Caco-2 (cell line): ENCODE measurements at regions not wholly inside any gene's neighbourhood (a gene's known extent, or its start where the extent isn't known, plus 50 kb on each side); places are given as distances from the start of the nearest gene placed in this dataset.

Experiments
- BruUV-seq: library from RNA; stranded (reverse); fragments of 400-500 nt; replicated peaks from 2 replicates; lab custom pipeline; 2021; lab: Mats Ljungman, UMichigan
- CTCF ChIA-PET: fragments of 300-600 bp; sonication (Branson Sonifier 250); formaldehyde crosslinking; loops from one replicate; lab custom pipeline; 2022; ENCODE audit warnings: antibody characterized with exemption; lab: Charles Lee
- POLR2A ChIA-PET: fragments of 300-600 bp; sonication (Branson Sonifier 250); formaldehyde crosslinking; loops from one replicate; lab custom pipeline; 2022; ENCODE audit warnings: antibody characterized with exemption; lab: Charles Lee
- DNase-seq, 2 experiments: peaks; one replicate each; pipeline versions ENCODE4 v3.0.0 to v3.0.0-alpha.2; 2020 to 2022
- H3K27me3 ChIP-seq: replicated peaks from 2 replicates; pipeline ENCODE4 v1.6.0; 2011; ENCODE audit warnings: low read length; ENCODE audit not compliant: control insufficient read depth, insufficient read depth
- H3K36me3 ChIP-seq: 2 replicates; pipeline ENCODE4 v1.5.1; 2011; ENCODE audit warnings: low read length; ENCODE audit not compliant: control insufficient read depth, insufficient read depth
- H3K4me1 ChIP-seq: fragments of 250-450 bp; sonication (Bioruptor Pico); 2 replicates; pipeline ENCODE4 v1.5.1; 2020; ENCODE audit warnings: mild to moderate bottlenecking
- H3K4me3 ChIP-seq: 2 replicates; pipeline ENCODE4 v1.5.1; 2011; ENCODE audit warnings: low read depth, mild to moderate bottlenecking, control low read depth, low read length
- H3K9me3 ChIP-seq: fragments of 250-450 bp; sonication (Bioruptor Pico); 2 replicates; pipeline ENCODE4 v1.5.1; 2020; ENCODE audit warnings: mild to moderate bottlenecking, moderate library complexity
- H3K27ac Mint-ChIP-seq: one replicate; pipeline ENCODE4 v1.8.0; 2022; ENCODE audit warnings: mixed read lengths; ENCODE audit not compliant: unreplicated experiment
- H3K27me3 Mint-ChIP-seq: one replicate; pipeline ENCODE4 v1.8.0; 2022; ENCODE audit warnings: mixed read lengths; ENCODE audit not compliant: insufficient read depth, unreplicated experiment
- H3K36me3 Mint-ChIP-seq: one replicate; pipeline ENCODE4 v1.8.0; 2022; ENCODE audit warnings: mild to moderate bottlenecking, mixed read lengths; ENCODE audit not compliant: insufficient read depth, unreplicated experiment
- H3K4me1 Mint-ChIP-seq: one replicate; pipeline ENCODE4 v1.8.0; 2022; ENCODE audit warnings: low read depth, mixed read lengths; ENCODE audit not compliant: unreplicated experiment
- H3K4me3 Mint-ChIP-seq: one replicate; pipeline ENCODE4 v1.8.0; 2022; ENCODE audit warnings: mild to moderate bottlenecking, moderate library complexity, mixed read lengths; ENCODE audit not compliant: unreplicated experiment
- H3K9me3 Mint-ChIP-seq: one replicate; pipeline ENCODE4 v1.8.0; 2022; ENCODE audit warnings: mixed read lengths; ENCODE audit not compliant: unreplicated experiment
- intact Hi-C: fragments of 100-400 bp; cut with micrococcal nuclease; formaldehyde crosslinking; loops from one replicate; pipeline ENCODE4 v1.10.0; 2022; ENCODE audit not compliant: unreplicated experiment
- TF ChIP-seq, protein P1 (sequence below), 2 experiments: fragments of 200-600 bp in 1 of 2; IDR thresholded peaks; 1 replicate in 1 of 2; 2 replicates in 1 of 2; pipeline versions ENCODE4 v1.5.1 to v1.8.0; 2011 to 2022; ENCODE audit warnings: antibody characterized with exemption in 1 of 2, control low read depth in 1 of 2, inconsistent platforms in 1 of 2, low read depth in 1 of 2, low read length in 1 of 2, mild to moderate bottlenecking in 1 of 2, moderate library complexity in 1 of 2; ENCODE audit not compliant: insufficient read depth in 1 of 2, severe bottlenecking in 1 of 2, unreplicated experiment in 1 of 2

DNA sequence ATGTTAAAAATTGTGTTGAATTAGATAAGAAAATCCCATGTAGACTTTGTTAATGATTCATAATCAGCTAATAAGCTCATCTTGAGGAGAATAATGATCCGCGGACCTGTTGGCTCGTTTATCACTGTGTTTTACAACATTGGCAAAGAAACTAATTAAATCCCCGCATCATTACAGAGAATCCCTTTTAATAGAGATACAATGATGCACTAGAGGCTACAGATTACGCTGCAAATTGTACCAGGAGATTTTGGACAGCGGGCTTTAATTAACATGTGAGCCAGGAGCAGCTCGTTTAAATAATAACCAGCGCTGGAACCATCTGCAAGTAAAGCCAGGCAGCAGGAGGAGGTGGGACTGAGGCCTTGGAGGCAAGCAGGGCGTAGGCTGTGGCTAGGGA lies 280.3 kb upstream of the POU3F1 start:
- Mint-ChIP-seq H3K36me3 (no peaks in the 10 kb centered on the region), H3K27ac (no peak overlapping the region), H3K27me3 (peaks cover 13% of the 10 kb centered on the region), H3K9me3 (no peaks in the 10 kb centered on the region), H3K4me3 (no peak overlapping the region), H3K4me1 (no peaks in the 10 kb centered on the region)
- intact Hi-C loops, result no loop called here
- TF ChIP-seq, protein P1, sequence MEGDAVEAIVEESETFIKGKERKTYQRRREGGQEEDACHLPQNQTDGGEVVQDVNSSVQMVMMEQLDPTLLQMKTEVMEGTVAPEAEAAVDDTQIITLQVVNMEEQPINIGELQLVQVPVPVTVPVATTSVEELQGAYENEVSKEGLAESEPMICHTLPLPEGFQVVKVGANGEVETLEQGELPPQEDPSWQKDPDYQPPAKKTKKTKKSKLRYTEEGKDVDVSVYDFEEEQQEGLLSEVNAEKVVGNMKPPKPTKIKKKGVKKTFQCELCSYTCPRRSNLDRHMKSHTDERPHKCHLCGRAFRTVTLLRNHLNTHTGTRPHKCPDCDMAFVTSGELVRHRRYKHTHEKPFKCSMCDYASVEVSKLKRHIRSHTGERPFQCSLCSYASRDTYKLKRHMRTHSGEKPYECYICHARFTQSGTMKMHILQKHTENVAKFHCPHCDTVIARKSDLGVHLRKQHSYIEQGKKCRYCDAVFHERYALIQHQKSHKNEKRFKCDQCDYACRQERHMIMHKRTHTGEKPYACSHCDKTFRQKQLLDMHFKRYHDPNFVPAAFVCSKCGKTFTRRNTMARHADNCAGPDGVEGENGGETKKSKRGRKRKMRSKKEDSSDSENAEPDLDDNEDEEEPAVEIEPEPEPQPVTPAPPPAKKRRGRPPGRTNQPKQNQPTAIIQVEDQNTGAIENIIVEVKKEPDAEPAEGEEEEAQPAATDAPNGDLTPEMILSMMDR (IDR thresholded peaks at IDR 0.05; ENCODE audit: insufficient read depth in 1 of 2, low read depth in 1 of 2, low read length in 1 of 2, severe bottlenecking in 1 of 2, unreplicated experiment in 1 of 2), result no peak
- no TSS peak for BruUV-seq
- H3K4me3 ChIP-seq, result no peak overlapping the region
- no peaks in the 10 kb centered on the region for H3K36me3 ChIP-seq
- no peak for DNase-seq
- no peaks in the 10 kb centered on the region for H3K27me3 ChIP-seq
- no peaks in the 10 kb centered on the region for H3K4me1 ChIP-seq
- ChIA-PET POLR2A (no interaction called here), CTCF (no interaction called here)
- no peaks in the 10 kb centered on the region for H3K9me3 ChIP-seq

DNA sequence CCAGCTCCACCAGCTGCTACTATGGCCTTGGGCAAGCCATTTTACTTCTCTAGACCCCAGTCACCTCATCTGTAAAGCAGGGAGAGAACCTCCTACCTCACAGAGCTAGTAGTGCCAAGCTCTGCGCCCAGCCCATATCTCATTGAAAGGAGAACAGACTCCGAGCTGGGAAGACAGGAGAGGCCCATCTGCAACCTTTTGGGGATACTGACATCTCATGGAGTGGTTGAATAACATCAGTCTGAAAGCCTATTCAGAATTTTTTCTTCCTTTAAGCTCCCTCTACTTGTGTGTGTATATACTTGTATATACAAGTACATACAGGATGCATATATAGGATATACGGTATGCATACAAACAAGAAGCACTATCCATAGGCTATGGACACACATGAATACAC lies 279.5 kb upstream of the POU3F1 start:
- TF ChIP-seq, protein P1 (IDR thresholded peaks at IDR 0.05; ENCODE audit: insufficient read depth in 1 of 2, low read depth in 1 of 2, low read length in 1 of 2, severe bottlenecking in 1 of 2, unreplicated experiment in 1 of 2), result no peak
- Histone ChIP-seq H3K27me3 (no peaks in the 10 kb centered on the region), H3K9me3 (no peaks in the 10 kb centered on the region), H3K4me1 (no peaks in the 10 kb centered on the region), H3K4me3 (no peak overlapping the region), H3K36me3 (no peaks in the 10 kb centered on the region)
- intact Hi-C loops, result no loop called here
- H3K4me1 Mint-ChIP-seq, result no peaks in the 10 kb centered on the region
- no peaks in the 10 kb centered on the region for H3K36me3 Mint-ChIP-seq
- H3K9me3 Mint-ChIP-seq, result no peaks in the 10 kb centered on the region
- no peak for DNase-seq
- peaks cover 13% of the 10 kb centered on the region for H3K27me3 Mint-ChIP-seq
- ChIA-PET POLR2A (no interaction called here), CTCF (no interaction called here)
- BruUV-seq, result no TSS peak
- H3K4me3 Mint-ChIP-seq, result no peak overlapping the region
- H3K27ac Mint-ChIP-seq, result no peak overlapping the region

DNA sequence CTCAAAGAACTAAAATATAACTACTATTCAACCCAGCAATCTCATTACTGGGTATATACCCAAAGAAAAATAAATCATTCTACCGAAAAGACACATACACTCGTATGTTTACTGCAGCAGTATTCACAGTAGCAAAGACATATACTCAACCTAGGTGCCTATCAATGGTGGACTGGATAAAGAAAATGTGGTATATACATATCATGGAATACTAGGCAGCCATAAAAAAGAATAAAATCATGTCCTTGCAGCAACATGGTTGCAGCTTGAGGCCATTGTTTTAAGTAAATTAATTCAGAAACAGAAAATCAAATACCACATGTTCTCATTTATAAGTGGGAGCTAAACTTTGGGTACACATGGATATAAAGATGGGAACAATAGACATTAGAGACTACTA lies 266.2 kb upstream of the POU3F1 start:
- no TSS peak for BruUV-seq
- H3K36me3 Mint-ChIP-seq, result no peaks in the 10 kb centered on the region

More for the DNA sequence above, 266.2 kb upstream of the POU3F1 start:
- no peaks in the 10 kb centered on the region for H3K27me3 ChIP-seq
- H3K4me3 ChIP-seq, result no peak overlapping the region
- Mint-ChIP-seq H3K27me3 (peaks cover 2% of the 10 kb centered on the region), H3K9me3 (no peaks in the 10 kb centered on the region), H3K4me3 (no peak overlapping the region), H3K27ac (no peak overlapping the region), H3K4me1 (peaks cover 6% of the 10 kb centered on the region)
- intact Hi-C loops, result no loop called here
- ChIA-PET POLR2A (no interaction called here), CTCF (no interaction called here)
- TF ChIP-seq, protein P1 (IDR thresholded peaks at IDR 0.05; ENCODE audit: insufficient read depth in 1 of 2, low read depth in 1 of 2, low read length in 1 of 2, severe bottlenecking in 1 of 2, unreplicated experiment in 1 of 2), result no peak
- DNase-seq, result no peak
- H3K36me3 ChIP-seq, result no peaks in the 10 kb centered on the region
- no peaks in the 10 kb centered on the region for H3K9me3 ChIP-seq
- peaks cover 4% of the 10 kb centered on the region; the same call in 1 of the 2 replicates for H3K4me1 ChIP-seq
